22Rv1 (cell line): ENCODE measurements at regions not wholly inside any gene's neighbourhood (a gene's known extent, or its start where the extent isn't known, plus 50 kb on each side); places are given as distances from the start of the nearest gene placed in this dataset.

ENCODE experiments used
- CTCF ChIP-seq: fragments of 450-650 bp; IDR thresholded peaks from 2 replicates; pipeline ENCODE4 v1.5.1; 2017; ENCODE audit warnings: mild to moderate bottlenecking
- ZFX ChIP-seq: fragments of 450-650 bp; IDR thresholded peaks from 2 replicates; pipeline ENCODE4 v1.6.1; 2017; ENCODE audit warnings: antibody characterized with exemption, borderline replicate concordance

DNA sequence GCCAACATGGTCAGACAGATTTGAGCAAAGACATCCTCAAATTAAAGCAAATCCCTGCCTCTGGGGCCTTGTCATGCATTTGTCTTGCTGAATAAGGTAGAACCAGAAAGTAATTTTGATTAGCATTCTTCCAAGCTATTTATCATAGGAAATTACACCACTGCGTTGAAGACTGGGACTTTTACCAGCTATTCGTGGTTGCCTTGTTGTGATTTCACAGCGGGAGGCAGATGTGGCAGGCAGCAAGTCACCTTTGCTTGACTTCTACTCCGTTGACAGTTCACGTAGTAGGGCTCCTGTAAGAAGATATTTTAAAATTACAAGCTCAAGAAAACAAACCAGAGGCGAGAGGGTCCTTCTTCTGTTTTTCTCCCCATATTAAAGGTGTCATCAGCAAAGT is 80.6 kb downstream of the EN1 start:
- no peak for TF ChIP-seq CTCF
- TF ChIP-seq ZFX = no peak
